ENCODE measurements at regions not wholly inside any gene's neighbourhood (a gene's known extent, or its start where the extent isn't known, plus 50 kb on each side); places are given as distances from the start of the nearest gene placed in this dataset.
"Not testable (repeated sequence)": the region's sequence is repeated elsewhere in the genome, so short reads cannot be mapped to it uniquely, and the experiment has no call there.

- DNase-seq, result no peak
Measured at GRCh38 chr7:67923286-67923685, 926.7 kb downstream of the TYW1 start.

GRCh38 chr7:67928141-67928540, 931.5 kb downstream of the TYW1 start:
- no peak for DNase-seq

DNA sequence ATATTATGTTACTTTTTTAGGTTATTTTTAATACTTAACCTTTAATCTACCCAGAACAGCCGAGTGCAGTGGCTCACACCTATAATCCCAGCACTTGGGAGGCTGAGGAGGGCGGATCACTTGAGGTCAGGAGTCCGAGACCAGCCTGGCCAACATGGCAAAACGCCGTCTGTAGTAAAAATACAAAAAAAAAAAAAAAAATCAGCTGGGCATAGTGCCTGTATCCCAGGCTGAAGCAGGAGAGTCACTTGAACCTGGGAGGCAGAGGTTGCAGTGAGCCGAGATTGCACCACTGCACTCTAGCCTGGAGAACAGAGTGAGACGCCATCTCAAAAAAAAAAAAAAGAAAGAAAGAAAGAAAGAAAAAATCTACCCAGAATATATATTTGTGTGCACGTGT, 939.8 kb downstream of the TYW1 start:
- DNase-seq, result not testable (repeated sequence)

DNA sequence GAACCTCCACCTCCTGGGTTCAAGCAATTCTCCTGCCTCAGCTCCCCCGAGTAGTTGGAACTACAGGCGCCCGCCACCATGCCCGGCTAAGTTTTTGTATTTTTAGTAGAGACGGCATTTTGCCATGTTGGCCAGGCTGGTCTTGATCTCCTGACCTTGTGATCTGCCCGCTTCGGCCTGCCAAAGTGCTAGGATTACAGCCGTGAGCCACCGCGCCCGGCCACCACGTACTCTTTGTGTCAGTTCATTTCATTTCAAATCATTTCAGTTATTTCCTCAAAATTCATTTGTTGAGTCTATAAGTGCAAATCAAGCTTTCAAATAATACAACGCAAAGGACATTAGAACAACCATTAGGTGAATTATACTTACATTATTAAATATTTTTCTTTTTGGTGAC, 943.8 kb downstream of the TYW1 start:
- no peak for DNase-seq

DNA sequence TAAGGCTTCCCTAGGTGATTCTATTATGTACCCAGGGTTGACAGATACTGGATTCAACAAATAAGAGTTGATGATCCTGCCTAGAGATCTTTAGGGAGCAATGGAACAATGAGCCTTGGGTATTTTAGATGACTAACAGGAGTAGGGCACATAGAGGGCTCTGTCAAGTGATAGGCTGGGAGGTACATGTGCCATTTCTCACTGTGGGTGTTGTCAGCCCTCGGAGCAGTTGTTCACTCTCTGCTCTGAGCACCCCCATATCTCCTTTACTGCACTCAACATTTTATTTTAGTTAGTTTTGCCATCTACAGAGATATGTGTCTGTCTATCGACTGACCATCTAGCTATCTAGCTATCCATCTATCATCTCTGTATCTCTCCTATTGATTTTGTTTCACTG, 950.6 kb downstream of the TYW1 start:
- no peak for DNase-seq

DNA sequence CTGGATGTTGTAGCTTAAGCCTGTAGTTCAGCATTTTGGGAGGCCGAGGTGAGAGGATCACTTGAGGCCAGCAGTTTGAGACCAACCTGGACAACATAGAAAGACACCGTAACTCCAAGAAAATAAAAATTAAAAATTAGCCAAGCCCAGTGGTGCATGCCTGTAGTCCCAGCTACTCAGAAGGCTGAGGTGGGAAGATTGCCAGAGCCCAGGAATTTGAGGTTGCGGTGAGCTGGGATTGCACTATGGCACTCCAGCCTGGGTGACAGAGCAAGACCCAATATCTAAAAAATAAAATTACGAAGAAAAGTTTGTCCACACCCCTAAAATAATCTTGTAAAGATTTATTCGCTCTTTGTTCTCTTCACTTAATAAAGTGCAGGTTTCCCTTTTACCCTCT, 951.0 kb downstream of the TYW1 start:
- DNase-seq, result no peak

DNA sequence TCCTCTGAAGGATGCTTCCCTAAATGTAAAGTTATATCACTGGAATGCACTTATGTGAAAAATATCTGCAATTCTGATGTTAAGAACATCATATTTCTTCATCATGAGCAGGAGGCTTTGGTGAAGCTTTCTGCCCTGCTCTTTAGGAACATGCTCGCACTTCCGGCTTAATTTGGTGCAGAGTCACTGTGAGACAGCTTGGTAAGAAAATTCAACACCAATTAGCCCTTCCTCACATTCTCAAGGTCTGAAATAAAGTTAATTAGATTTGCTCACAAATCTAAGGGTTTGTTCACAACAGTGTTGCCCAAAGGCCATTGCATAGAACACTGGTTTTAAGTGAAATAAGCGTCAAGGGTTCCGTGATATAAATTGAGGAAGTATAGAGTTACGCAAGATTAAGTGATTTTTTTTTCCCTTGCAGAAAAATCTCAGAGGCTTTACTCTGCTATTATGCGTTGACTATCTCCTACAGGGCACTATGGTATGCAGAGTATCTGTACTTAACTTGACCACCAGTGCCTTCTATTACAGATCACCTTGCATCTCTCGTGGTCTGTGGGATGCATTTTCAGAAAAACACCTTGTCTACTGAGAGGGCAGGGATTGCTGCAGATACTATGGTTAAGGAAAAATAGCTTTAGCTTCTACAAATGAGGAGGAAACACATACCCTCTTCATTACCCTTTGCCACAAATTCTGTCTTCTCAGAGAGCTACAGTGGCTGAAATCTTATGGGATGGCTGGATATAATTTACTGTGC, 953.9 kb downstream of the TYW1 start:
- DNase-seq, result no peak

- no peak for DNase-seq
Measured at GRCh38 chr7:67955061-67955460, 958.4 kb downstream of the TYW1 start.

GRCh38 chr7:67962863-67963262, 966.2 kb downstream of the TYW1 start:
- DNase-seq, result no peak

DNA sequence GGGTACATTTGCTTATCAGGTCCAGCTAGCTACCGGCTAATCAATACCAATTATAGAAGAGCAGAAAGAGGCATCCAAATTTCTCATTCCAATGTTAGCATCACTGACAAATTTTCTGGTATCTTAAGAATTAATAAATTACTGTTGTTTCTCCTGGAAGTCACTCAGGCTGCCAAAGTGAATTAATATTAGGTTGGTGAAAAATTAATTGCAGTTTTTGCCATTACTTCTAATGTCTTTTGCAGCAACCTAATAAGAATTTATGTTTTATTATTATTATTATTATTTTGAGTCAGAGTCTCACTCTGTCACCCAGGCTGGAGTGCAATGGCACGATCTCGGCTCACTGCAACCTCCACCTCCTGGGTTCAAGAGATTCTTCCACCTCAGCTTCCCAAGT, 979.9 kb downstream of the TYW1 start:
- no peak for DNase-seq

- no peak for DNase-seq
Measured at GRCh38 chr7:67983486-67983885, 986.9 kb downstream of the TYW1 start.

- DNase-seq, result no peak
Measured at GRCh38 chr7:67984326-67984725, 987.7 kb downstream of the TYW1 start.

- no peak for DNase-seq
Measured at GRCh38 chr7:67989142-67989541, 992.5 kb downstream of the TYW1 start.

DNA sequence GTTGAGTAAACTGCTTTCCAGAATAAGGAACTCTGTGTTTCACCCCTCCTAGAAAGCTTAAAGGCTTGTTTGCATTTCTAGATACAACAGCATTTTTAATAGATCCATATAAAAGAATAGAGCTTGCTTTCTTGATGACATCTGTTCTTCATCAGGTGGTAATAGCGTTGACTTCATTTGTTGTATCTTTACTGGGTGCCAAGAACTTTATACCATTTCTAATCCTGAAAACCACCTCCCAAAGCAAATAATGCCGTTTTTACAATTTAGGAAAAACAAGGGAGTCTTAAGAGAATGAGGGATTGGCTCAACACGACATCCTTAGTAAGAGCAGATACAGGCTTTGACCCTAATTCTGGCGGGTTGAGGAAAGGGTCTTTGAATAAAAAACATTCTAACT, 993.4 kb downstream of the TYW1 start:
- DNase-seq, result no peak

DNA sequence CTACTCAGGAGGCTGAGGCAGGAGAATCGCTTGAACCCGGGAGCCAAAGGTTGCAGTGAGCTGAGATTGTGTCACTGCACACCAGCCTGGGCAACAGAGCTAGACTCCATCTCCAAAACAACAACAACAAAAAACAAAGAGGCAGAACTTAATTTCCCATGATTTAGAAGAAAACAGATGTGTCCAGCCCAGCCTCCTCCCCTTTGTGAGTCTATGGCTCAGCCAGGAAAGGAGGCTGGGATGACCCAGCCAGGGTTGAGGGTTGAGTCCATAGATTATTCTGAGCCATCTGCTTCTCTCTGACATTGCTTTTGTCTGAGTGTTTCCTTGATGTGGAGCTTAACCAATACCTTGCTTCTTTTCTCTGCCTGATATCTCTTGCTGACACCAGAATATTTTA, 994.1 kb downstream of the TYW1 start:
- no peak for DNase-seq

- DNase-seq, result no peak
Measured at GRCh38 chr7:67992287-67992686, 995.7 kb downstream of the TYW1 start.

- DNase-seq, result no peak
Measured at GRCh38 chr7:68005992-68006391, 1009.4 kb downstream of the TYW1 start.

GRCh38 chr7:68006619-68007018, 1010.0 kb downstream of the TYW1 start:
- no peak for DNase-seq

GRCh38 chr7:68009716-68010115, 1013.1 kb downstream of the TYW1 start:
- DNase-seq, result no peak

DNA sequence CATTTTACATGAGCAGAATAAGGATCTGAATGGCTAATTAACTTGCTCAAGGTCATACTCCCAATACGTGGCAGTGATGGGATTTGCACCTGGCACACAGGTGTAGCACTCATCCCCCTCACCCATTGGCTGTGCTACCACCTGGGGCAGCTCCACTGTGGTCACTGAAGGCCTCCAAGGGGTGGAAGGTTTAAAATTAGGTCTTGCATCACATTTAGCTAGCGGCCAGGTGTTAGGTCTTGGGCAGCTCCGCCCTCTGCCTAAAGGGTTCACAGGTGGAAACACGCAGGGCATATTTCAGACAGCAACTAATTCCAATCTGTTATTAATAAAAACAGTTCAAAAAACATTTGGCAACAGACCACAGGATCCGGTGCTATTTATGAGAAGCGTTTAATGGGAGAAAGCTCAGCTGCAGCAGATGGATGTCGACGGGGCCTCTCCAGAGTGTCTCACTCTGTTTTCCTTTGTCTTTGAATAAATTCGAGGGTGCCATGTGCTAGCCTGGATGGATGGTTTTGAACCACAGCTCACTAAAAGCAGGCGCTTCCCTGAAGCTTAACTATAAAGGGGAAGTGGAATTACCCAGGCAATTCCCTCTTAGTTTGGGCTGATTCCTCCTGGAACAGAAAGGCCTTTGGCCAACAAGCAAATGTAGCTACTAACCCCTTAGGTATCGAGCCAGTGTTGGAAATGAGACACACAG, 1017.6 kb downstream of the TYW1 start:
- DNase-seq, result no peak

GRCh38 chr7:68015122-68015977, 1018.7 kb downstream of the TYW1 start:
- DNase-seq, result no peak

DNA sequence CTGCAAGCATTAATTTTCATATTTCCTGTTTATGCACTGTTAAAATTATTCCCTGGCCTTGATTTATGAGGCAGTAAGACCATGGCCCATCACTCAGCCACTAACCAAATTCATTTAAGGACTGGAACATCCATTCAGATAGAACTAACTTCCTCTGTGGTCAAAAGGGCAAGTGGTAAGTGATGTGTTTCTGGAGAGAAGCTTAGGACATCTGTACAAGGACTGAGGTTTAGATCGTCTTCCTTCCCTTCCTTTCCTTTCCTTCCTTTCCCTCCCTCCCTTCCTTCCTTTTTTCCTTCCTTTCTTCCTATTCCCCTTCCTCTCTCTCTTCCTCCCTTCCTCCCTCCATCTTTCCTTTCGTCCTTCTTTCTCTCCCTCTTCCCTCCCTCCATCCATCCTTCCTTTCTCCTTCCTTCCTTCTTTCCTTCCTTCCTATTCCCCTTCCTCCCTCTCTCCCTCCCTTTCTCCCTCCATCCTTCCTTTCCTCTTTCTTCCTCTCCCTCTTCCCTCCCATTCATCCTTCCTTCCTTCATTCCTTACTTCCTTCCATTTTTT, 1019.4 kb downstream of the TYW1 start:
- DNase-seq, result no peak

- no peak for DNase-seq
Measured at GRCh38 chr7:68020102-68020501, 1023.5 kb downstream of the TYW1 start.

Measured in activated CD8-positive, alpha-beta memory T cell treated with anti-CD3 and anti-CD28 coated beads for 24 hours (primary cell).